Body of pancreas (tissue), 4 donors: ENCODE measurements at regions not wholly inside any gene's neighbourhood (a gene's known extent, or its start where the extent isn't known, plus 50 kb on each side); places are given as distances from the start of the nearest gene placed in this dataset.

ENCODE experiments used
- CTCF ChIP-seq, 7 experiments: fragments of 450-650 bp in 4 of 7; fragments of 200-600 bp in 3 of 7; sonication (generic) in 3 of 7; IDR thresholded peaks; one replicate each; pipeline ENCODE4 v1.5.1; 2016 to 2019; ENCODE audit warnings: antibody characterized with exemption in 7 of 7
- POLR2A ChIP-seq, 3 donors: fragments of 450-650 bp; IDR thresholded peaks; one replicate each; pipeline ENCODE4 v1.6.1; 2016; ENCODE audit warnings: antibody characterized with exemption in 3 of 3, mild to moderate bottlenecking in 2 of 3

- TF ChIP-seq CTCF (IDR thresholded peaks at IDR 0.05): no peak
- no peak for TF ChIP-seq POLR2A (IDR thresholded peaks at IDR 0.05)
Observed at GRCh38 chr4:74618659-74619058, 173.7 kb downstream of the AREG start.
